GM18498 (cell line): ENCODE measurements at regions not wholly inside any gene's neighbourhood (a gene's known extent, or its start where the extent isn't known, plus 50 kb on each side); places are given as distances from the start of the nearest gene placed in this dataset.

Experiments used
- ATAC-seq: cut with Tn5 transposase; IDR thresholded peaks from one replicate; pipeline ENCODE4 v1.9.1; 2021; ENCODE audit warnings: mild to moderate bottlenecking, moderate library complexity; ENCODE audit not compliant: unreplicated experiment

GRCh38 chr4:189304809-189305208 lies 635.9 kb upstream of the FRG1 start:
- no peak for ATAC-seq

DNA sequence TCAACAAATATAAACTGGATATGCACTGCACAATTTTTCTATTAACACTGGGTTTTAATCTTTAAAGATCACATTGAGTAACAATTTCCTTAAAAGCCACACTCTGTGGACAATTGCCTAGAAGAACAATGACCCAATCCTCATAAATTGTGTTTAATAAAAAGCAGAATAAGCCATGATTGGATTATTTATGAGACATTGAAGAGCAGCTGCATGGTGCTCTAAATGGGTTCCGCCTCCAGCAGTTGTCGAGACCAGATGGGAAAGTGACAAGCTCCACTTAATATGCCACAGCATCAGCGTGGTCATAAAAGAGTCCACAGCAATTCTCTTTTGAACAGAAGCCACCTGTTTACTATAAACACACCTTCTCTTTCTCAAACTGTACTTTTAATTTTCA lies 635.2 kb upstream of the FRG1 start:
- ATAC-seq = no peak

- ATAC-seq = no peak
Observed at GRCh38 chr4:189311251-189311650, 629.4 kb upstream of the FRG1 start.

DNA sequence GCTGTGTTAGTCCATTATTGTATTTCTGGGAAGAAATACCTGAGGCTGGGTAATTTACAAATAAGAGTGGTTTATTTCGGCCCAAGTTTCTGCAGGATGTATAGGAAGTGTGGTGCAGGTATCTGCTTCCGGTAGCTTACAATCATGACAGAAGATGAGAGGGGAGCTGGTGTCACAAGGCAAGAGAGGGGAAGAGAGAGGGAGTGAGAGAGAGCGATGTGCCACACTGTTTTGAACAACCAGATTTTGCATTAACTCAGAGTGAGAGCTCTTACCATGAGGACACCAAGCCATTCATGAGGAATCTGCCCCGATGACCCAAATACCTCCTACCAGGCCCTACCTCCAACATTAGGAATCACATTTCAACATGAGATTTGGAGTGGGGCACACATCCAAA lies 627.6 kb upstream of the FRG1 start:
- no peak for ATAC-seq

- ATAC-seq = no peak
Observed at GRCh38 chr4:189313861-189314513, 626.7 kb upstream of the FRG1 start.

DNA sequence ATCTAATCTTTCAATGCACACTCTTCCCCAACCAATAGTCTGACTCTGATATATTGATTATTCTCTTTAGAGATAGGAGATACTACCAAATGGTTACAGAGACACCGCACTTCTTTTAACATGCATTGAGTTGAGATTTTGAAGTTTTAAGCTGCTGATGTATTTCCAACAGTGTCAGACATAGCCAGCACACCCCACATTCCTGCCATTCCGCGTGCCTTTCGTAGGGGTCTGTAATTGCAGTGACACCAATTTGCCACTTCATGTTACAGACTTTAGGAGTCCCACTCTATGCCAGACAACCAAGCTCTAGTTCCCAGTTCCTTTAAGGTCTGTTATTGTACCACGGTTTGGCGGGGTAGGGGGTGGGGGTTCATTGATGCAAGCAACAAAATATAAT lies 618.2 kb upstream of the FRG1 start:
- ATAC-seq = no peak

DNA sequence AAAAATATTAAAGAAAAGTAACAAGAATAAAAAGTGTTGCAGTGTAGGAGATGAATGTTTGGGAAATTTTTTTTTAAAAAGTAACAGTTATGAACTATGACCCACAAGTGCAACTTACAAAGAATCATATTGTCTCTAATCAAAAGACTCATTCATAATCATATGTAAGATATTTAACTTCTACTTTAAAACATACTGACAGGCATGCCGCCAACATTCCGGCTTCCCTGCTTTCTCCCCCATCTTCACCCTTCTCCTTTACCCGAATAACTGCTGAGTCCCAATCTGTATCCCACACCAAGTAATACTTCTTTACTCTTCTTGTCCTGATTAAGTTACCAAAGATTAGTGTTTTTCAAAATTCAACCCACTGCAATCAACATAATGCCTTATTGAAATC lies 598.8 kb upstream of the FRG1 start:
- ATAC-seq = no peak

- ATAC-seq = no peak
Observed at GRCh38 chr4:189355590-189355989, 585.1 kb upstream of the FRG1 start.

- ATAC-seq = no peak
Observed at GRCh38 chr4:189362364-189362763, 578.3 kb upstream of the FRG1 start.

DNA sequence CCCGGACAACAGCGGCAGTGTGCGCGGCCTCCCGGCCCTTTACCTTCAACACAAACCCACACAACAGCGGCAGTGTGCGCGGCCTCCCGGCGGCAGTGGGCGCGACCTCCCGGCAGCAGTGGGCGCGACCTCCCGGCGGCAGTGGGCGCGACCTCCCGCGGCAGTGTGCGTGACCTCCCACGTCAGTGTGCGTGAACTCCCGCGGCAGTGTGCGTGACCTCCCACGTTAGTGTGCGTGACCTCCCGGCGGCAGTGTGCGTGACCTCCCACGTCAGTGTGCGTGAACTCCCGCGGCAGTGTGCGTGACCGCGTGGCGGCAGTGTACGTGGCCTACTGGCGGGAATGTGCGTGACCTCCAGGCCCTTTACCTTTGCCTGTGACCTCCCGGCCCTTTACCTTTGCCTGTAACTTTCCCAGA lies 576.6 kb upstream of the FRG1 start:
- no peak for ATAC-seq

DNA sequence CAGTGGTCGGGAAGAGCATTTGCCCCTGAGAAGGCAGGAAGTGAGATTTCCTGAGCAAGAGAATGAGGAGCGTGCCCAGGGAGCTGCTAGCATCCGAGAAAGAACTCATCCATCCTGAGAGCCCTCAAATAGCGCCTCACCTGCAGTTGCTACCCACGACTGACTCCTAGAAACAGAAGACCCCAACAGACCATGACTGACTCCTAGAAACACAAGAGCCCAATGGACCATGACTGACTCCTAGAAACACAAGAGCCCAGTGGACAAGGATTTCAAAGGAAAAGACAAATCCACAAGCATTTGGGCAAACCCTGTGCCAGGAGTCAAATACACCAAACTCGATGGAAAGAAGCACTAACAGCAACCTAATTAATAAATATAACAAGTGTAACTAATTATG lies 575.2 kb upstream of the FRG1 start:
- no peak for ATAC-seq

DNA sequence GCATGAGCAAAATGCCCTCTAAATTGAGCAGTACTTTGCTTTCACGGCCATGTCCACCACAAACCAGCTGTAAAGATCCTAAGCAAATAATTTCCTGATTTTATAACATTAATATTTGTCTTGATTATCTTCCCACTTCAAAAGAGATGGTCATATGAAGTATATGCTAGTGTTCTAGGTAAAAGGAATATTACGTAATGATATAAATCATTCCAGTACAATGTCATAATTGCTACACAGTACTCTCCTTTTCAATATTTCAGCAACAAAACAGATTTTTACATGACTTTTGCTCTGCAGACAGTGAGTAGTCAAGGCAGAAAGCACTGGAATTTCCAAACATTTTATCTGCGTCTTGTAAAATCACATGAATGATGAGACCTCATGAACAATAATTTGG lies 572.8 kb upstream of the FRG1 start:
- no peak for ATAC-seq

DNA sequence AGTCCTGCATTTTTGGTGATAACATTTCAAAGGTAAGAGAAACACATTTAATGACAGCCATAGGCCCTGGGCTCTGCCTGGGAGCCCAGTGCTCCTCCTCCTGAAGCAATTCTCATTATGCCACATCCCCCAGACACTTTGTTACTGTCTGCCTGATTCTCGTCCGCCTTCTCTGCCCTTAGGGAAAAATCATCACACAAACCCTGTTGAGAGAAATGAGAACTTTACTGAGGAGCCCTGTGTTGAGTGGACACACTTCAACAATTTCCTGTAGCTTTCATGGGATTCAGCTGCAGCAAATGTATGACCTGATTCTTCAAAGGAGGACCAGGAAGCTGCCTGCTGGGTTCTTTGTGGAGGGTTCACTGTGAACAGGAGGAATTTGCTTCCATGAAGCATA lies 566.5 kb upstream of the FRG1 start:
- ATAC-seq = no peak

GRCh38 chr4:189376901-189377300 lies 563.8 kb upstream of the FRG1 start:
- no peak for ATAC-seq

- ATAC-seq = no peak
Observed at GRCh38 chr4:189377569-189377968, 563.1 kb upstream of the FRG1 start.

DNA sequence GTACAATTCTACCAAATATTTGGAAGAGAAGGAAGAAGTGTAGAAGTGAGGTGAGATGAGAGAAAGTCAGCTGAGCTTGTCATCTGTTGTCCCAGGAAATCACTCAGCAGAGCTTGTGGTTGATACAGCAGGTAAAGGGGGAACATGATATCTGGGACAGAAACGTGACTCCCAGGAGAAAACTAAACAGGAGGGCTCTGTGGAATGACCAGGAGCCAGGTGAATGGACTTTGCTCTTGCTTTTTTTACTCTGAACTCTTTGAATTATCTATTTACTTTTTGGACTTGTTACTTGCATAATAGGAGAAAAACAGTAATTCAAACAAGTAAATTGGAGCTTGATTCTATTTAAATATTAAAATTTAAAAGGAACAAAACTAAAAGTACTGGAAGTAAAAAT lies 555.6 kb upstream of the FRG1 start:
- ATAC-seq = no peak

DNA sequence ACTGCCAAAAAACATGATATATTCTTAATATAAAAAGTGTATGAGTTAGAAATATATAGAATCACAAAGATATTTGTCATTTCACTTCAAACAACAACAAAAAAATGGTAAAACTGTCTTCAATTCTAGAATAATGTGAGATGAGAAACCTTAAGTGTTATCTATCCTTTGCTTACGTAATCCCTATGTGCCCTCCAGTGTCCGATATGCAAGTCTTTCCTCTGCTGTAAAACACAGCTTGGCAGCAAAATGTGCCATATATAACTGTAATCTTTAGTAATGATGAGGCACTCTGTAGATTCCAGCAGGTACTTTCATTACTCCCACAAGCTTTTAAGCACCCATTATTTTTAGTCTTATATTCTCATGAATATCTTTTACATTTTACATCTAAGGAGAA lies 555.1 kb upstream of the FRG1 start:
- no peak for ATAC-seq

- no peak for ATAC-seq
Observed at GRCh38 chr4:189396435-189396834, 544.2 kb upstream of the FRG1 start.

DNA sequence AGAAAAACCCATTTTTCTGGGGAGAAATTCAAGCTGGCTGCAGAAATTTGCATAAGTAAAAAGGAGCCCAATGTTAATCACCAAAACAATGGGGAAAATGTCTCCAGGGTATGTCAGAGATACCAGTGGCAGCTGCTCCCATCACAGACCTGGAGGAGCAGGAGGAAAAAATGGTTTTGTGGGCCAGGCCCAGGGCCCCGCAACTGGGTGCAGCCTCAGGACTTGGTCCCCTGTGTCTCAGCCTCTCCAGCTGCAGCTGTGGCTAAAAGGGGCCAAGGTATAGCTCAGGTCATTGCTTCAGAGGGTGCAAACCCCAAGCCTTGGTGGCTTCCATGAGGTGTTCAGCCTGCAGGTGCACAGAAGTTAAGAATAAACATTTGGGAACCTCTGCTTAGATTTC lies 536.4 kb upstream of the FRG1 start:
- ATAC-seq = no peak

- ATAC-seq = no peak
Observed at GRCh38 chr4:189409158-189409557, 531.5 kb upstream of the FRG1 start.

- no peak for ATAC-seq
Observed at GRCh38 chr4:189414021-189414420, 526.7 kb upstream of the FRG1 start.

DNA sequence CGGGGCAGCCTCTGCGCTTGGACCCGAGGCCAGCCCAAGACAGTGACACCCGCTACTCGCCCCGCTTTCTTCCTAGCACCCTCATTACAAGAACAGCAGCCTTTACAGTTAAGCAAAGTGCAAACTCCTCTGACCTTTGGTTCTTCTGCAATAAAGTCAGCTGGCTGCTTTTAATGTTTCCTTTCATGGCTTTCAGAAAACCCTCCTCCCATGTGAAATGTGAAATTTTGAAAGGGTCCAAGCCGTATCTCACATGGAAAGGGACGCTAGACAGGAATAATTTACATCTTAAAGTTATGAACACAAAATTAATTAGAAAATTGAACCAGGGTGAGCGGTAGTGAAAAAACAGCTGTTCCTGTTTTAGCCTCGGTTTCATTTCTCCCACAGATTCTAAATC lies 520.1 kb upstream of the FRG1 start:
- no peak for ATAC-seq

DNA sequence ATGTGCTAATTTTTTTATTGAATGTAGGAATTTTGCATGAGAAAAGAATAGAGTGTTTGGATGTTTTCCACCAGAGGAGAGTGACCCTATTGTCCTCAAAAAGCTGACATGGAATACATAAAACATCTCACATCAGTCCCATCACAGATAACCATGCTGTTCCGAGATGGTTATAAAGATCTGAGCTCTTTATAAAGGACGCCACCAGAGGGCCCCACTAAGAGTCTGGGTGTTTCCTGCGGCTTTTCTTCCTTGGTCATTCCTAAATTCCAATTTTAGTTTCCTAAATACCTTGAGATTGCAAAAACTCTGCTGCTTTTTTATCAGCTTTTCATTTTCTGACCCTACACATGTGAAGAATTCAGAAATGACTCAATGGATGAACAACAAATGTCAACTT lies 504.5 kb upstream of the FRG1 start:
- no peak for ATAC-seq

DNA sequence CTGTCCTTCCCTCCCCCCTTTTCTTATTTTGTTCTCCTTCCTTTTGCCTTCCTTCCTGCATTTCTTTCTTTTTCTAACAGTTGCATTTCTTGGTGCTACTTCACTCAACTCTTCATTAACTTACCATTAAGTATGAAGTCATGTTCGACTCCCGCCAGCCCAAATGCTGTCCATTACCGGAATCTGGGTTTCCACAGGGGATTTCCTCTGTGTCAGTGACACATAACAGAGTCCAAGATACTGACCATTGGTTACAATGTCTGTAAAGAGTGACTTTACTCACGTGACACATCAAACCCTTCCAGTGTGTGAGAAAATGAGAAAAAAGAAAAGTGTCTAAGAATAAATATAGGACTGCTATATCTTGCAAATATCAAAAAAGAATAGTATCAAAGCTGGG lies 500.0 kb upstream of the FRG1 start:
- ATAC-seq = no peak
